ENCODE measurements at regions not wholly inside any gene's neighbourhood (a gene's known extent, or its start where the extent isn't known, plus 50 kb on each side); places are given as distances from the start of the nearest gene placed in this dataset.

GRCh38 chr1:213658457-213658856 lies 329.3 kb upstream of the PROX1 start (continued):
- TF ChIP-seq FOXJ3 (CRISPR knock-in tag; IDR thresholded peaks at IDR 0.05; ENCODE audit: borderline replicate concordance) (no peak), USF1 (CRISPR knock-in tag; IDR thresholded peaks at IDR 0.05) (no peak), FOXK1 (CRISPR knock-in tag; IDR thresholded peaks at IDR 0.05) (no peak), MXD4 (CRISPR knock-in tag; IDR thresholded peaks at IDR 0.05; ENCODE audit: borderline replicate concordance) (no peak), ZNF232 (CRISPR knock-in tag; IDR thresholded peaks at IDR 0.05) (no peak)

GRCh38 chr1:213659580-213660547 lies 327.9 kb upstream of the PROX1 start:
- Mint-ChIP-seq H3K36me3 (no peaks in the 10 kb centered on the region), H3K9me3 (no peaks in the 10 kb centered on the region), H3K4me1 (peaks cover 4% of the 10 kb centered on the region), H3K27ac (no peak overlapping the region), H3K27me3 (ENCODE audit: low read depth) (no peaks in the 10 kb centered on the region), H3K4me3 (no peak overlapping the region)
- CTCF ChIA-PET, result interaction anchor here (0.6 kb wide), 1 partner anchor 11 kb away, joined by 3 read pairs; no protein-coding TSS in a partner anchor
- DNase-seq (ENCODE audit: low spot score), result no peak
- TF ChIP-seq NR2C2 (CRISPR knock-in tag; IDR thresholded peaks at IDR 0.05) (no peak), ZNF425 (CRISPR knock-in tag; conservative IDR thresholded peaks at IDR 0.05) (no peak), ATF6 (CRISPR knock-in tag; IDR thresholded peaks at IDR 0.05) (no peak), MYBL2 (CRISPR knock-in tag; IDR thresholded peaks at IDR 0.05) (no peak), PRRX2 (CRISPR knock-in tag; IDR thresholded peaks at IDR 0.05) (no peak), USF2 (CRISPR knock-in tag; IDR thresholded peaks at IDR 0.05) (no peak), GTF2I (CRISPR knock-in tag; conservative IDR thresholded peaks at IDR 0.05) (no peak)
- no peak for ATAC-seq
- POLR2A ChIA-PET, result no interaction called here

- H3K4me3 Mint-ChIP-seq, result no peak overlapping the region
- CTCF ChIA-PET, result no interaction called here
- DNase-seq (ENCODE audit: low spot score) (no peak), ATAC-seq (no peak)
- no peaks in the 10 kb centered on the region for H3K27me3 Mint-ChIP-seq (ENCODE audit: low read depth)
- no peak overlapping the region for H3K27ac Mint-ChIP-seq
- peaks cover 4% of the 10 kb centered on the region for H3K4me1 Mint-ChIP-seq
- H3K9me3 Mint-ChIP-seq, result no peaks in the 10 kb centered on the region
- H3K36me3 Mint-ChIP-seq, result no peaks in the 10 kb centered on the region
- POLR2A ChIA-PET, result no interaction called here
- no peak for TF ChIP-seq ATF6 (CRISPR knock-in tag; IDR thresholded peaks at IDR 0.05)
- TF ChIP-seq ZNF281 (CRISPR knock-in tag; IDR thresholded peaks at IDR 0.05), result no peak
- no peak for TF ChIP-seq ZNF512 (CRISPR knock-in tag; IDR thresholded peaks at IDR 0.05; ENCODE audit: borderline replicate concordance)
- TF ChIP-seq HMGA2 (CRISPR knock-in tag; IDR thresholded peaks at IDR 0.05), result no peak
- no peak for TF ChIP-seq TEAD1 (CRISPR knock-in tag; IDR thresholded peaks at IDR 0.05)
- no peak for TF ChIP-seq SP1 (CRISPR knock-in tag; conservative IDR thresholded peaks at IDR 0.05)
- no peak for TF ChIP-seq IRF1 (CRISPR knock-in tag; IDR thresholded peaks at IDR 0.05)
- TF ChIP-seq ZBTB21 (CRISPR knock-in tag; IDR thresholded peaks at IDR 0.05; ENCODE audit: borderline replicate concordance), result no peak
Observed at GRCh38 chr1:213661302-213661701, 326.5 kb upstream of the PROX1 start.
